Osteoblast (primary cell): ENCODE measurements at regions not wholly inside any gene's neighbourhood (a gene's known extent, or its start where the extent isn't known, plus 50 kb on each side); places are given as distances from the start of the nearest gene placed in this dataset.
A peak's percentile ranks its signal among the peaks of the same experiment; 100 is the strongest.

ENCODE experiments used
- DNase-seq: peaks from one replicate; pipeline ENCODE4 v3.0.0; 2011; ENCODE audit warnings: low spot score, mixed read lengths; ENCODE audit not compliant: insufficient read length; ENCODE audit errors: missing footprints
- H2AFZ ChIP-seq: 2 replicates; pipeline ENCODE4 v1.6.0; 2011; ENCODE audit warnings: mild to moderate bottlenecking, low read length
- H3K27ac ChIP-seq: 2 replicates; pipeline ENCODE4 v1.5.1; 2011; ENCODE audit warnings: mild to moderate bottlenecking, low read depth, low read length, moderate library complexity
- H3K27me3 ChIP-seq: 2 replicates; pipeline ENCODE4 v1.6.0; 2012; ENCODE audit warnings: mild to moderate bottlenecking, control low read depth, inconsistent platforms, low read length, moderate library complexity; ENCODE audit not compliant: insufficient read depth
- H3K36me3 ChIP-seq: 2 replicates; pipeline ENCODE4 v1.5.1; 2011; ENCODE audit warnings: mild to moderate bottlenecking, low read length, control low read depth, moderate library complexity; ENCODE audit not compliant: insufficient read depth
- H3K4me1 ChIP-seq: 2 replicates; pipeline ENCODE4 v1.5.1; 2011; ENCODE audit warnings: mild to moderate bottlenecking, low read length, control low read depth, moderate library complexity; ENCODE audit not compliant: insufficient read depth
- H3K4me2 ChIP-seq: 2 replicates; pipeline ENCODE4 v1.6.0; 2011; ENCODE audit warnings: mild to moderate bottlenecking, low read length; ENCODE audit not compliant: insufficient read depth
- H3K4me3 ChIP-seq: fragments of 200-600 bp; sonication (generic); 3 replicates; pipeline ENCODE4 v1.5.1; 2012; ENCODE audit warnings: mild to moderate bottlenecking, low read length, inconsistent platforms; ENCODE audit not compliant: insufficient read depth
- H3K79me2 ChIP-seq: 2 replicates; pipeline ENCODE4 v1.6.0; 2012; ENCODE audit warnings: mild to moderate bottlenecking, low read length, control low read depth, inconsistent platforms; ENCODE audit not compliant: insufficient read depth
- H3K9me3 ChIP-seq: 2 replicates; pipeline ENCODE4 v1.5.1; 2011; ENCODE audit warnings: low read depth, low read length, control low read depth
- H4K20me1 ChIP-seq: 2 replicates; pipeline ENCODE4 v1.6.0; 2012; ENCODE audit warnings: mild to moderate bottlenecking, low read length, control low read depth; ENCODE audit not compliant: insufficient read depth
- TF ChIP-seq, protein P1 (sequence below): IDR thresholded peaks from 2 replicates; pipeline ENCODE4 v1.5.1; 2011; ENCODE audit warnings: mild to moderate bottlenecking, low read depth, low read length, moderate library complexity; ENCODE audit errors: extremely low read depth

DNA sequence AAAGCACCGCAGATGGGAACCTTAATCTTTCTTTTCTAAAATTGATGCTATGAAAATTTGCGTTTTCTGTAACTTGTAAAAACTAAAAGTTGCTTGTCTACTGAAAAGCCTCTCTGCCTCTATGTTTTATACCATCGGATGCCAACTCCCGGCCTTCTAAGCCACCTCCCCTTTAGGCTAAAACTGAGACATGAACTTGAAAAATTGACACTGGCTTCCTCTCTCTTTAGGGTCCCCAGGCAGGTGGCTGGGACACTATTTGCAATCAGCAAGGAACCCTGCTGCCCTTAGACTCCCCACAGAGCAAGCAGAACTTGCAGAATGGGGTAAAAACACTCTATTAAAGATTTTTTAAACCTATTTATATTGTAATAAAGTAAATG lies 151.1 kb upstream of the CAMK1G start:
- DNase-seq: no peak
- no peaks in the 10 kb centered on the region for H4K20me1 ChIP-seq
- no peaks in the 10 kb centered on the region for H3K36me3 ChIP-seq
- H3K9me3 ChIP-seq: no peaks in the 10 kb centered on the region
- H3K4me2 ChIP-seq: no peak overlapping the region
- no peak overlapping the region for H2AFZ ChIP-seq
- TF ChIP-seq, protein P1, sequence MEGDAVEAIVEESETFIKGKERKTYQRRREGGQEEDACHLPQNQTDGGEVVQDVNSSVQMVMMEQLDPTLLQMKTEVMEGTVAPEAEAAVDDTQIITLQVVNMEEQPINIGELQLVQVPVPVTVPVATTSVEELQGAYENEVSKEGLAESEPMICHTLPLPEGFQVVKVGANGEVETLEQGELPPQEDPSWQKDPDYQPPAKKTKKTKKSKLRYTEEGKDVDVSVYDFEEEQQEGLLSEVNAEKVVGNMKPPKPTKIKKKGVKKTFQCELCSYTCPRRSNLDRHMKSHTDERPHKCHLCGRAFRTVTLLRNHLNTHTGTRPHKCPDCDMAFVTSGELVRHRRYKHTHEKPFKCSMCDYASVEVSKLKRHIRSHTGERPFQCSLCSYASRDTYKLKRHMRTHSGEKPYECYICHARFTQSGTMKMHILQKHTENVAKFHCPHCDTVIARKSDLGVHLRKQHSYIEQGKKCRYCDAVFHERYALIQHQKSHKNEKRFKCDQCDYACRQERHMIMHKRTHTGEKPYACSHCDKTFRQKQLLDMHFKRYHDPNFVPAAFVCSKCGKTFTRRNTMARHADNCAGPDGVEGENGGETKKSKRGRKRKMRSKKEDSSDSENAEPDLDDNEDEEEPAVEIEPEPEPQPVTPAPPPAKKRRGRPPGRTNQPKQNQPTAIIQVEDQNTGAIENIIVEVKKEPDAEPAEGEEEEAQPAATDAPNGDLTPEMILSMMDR: no peak
- H3K4me3 ChIP-seq: no peak overlapping the region
- no peaks in the 10 kb centered on the region for H3K27me3 ChIP-seq
- H3K4me1 ChIP-seq: peaks cover 27% of the 10 kb centered on the region
- H3K79me2 ChIP-seq: no peaks in the 10 kb centered on the region
- H3K27ac ChIP-seq: no peak overlapping the region

DNA sequence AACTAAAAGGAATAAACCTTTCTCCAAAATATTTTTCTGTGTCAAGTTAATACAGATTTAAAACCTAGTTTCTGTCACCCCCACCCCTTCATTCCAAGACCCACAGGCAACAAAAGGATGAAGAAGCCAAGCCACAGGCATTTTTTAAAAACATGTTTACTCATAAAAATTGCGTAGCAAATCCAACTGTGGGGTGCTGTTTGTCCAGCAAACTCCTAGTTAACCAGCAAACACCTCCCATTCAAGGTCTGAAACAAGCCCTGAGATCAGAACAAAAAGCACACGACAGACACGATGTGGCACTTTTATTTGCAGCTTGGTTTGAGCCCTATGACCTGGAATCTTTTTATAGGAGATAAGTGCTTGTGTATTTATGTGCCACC lies 149.9 kb upstream of the CAMK1G start:
- no peaks in the 10 kb centered on the region for H3K36me3 ChIP-seq
- no peak overlapping the region for H3K4me3 ChIP-seq
- H3K27me3 ChIP-seq: no peaks in the 10 kb centered on the region
- H2AFZ ChIP-seq: peak overlapping the region; percentile 38
- H3K9me3 ChIP-seq: no peaks in the 10 kb centered on the region
- no peak for DNase-seq
- no peak overlapping the region for H3K27ac ChIP-seq
- peaks cover 27% of the 10 kb centered on the region for H3K4me1 ChIP-seq
- TF ChIP-seq, protein P1: no peak
- peak overlapping the region; percentile 2 for H3K4me2 ChIP-seq
- H3K79me2 ChIP-seq: no peaks in the 10 kb centered on the region
- no peaks in the 10 kb centered on the region for H4K20me1 ChIP-seq

DNA sequence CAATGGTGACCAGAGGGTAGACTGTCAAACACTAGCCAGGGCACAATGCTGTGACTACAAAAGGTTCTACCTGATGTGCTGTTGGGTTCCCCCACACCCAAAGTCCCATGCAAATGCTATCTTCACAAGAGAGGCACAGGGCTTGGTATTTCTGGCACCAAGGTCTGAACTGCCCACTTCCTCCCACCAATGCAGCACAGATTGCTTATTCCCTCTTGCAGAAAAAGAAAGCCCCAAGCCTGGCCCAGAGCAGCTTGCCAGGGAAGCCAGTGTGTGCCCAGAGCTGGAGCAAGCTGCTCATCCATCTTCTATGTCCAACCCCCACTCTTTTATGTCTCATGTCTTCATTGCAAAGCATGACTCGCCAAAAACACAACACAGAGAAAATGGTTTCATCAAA lies 149.4 kb upstream of the CAMK1G start:
- no peaks in the 10 kb centered on the region for H3K79me2 ChIP-seq
- TF ChIP-seq, protein P1: no peak
- no peak overlapping the region for H2AFZ ChIP-seq
- DNase-seq: no peak
- H3K4me2 ChIP-seq: peak overlapping the region; percentile 2
- no peaks in the 10 kb centered on the region for H4K20me1 ChIP-seq
- no peak overlapping the region for H3K4me3 ChIP-seq
- H3K36me3 ChIP-seq: no peaks in the 10 kb centered on the region
- no peaks in the 10 kb centered on the region for H3K9me3 ChIP-seq
- H3K27ac ChIP-seq: no peak overlapping the region
- peaks cover 27% of the 10 kb centered on the region for H3K4me1 ChIP-seq
- no peaks in the 10 kb centered on the region for H3K27me3 ChIP-seq

DNA sequence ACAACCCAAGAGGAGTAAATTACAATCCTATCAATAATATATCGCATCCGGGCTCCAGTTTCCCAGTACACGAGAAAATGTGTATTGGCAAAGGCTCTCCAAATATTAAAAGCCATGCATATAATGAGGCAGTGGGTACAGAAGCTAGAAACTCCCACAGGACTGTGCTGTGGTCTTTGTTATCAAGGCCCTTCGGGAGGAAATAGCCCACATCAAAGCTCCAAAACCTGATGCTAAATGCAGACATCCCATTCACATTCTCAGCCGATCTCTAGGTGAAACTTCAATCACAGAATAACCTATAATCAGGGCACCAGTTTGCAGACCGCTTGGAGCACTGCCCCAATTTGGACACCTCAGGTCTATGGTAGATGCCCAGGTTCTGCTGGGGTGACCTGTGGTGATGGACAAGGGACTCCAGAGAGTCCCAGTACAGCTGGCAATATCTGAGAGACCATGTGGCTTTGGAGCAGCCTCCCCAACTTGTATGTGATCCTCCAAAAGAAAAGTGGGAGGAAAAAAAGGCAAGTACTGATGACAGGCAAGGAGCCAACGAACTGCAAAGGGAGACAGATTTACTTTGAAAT lies 148.8 kb upstream of the CAMK1G start:
- Histone ChIP-seq H3K27me3 (no peaks in the 10 kb centered on the region), H2AFZ (no peak overlapping the region), H3K79me2 (no peaks in the 10 kb centered on the region), H4K20me1 (no peaks in the 10 kb centered on the region), H3K4me2 (no peak overlapping the region), H3K4me3 (no peak overlapping the region), H3K36me3 (no peaks in the 10 kb centered on the region), H3K9me3 (no peaks in the 10 kb centered on the region), H3K4me1 (peaks cover 27% of the 10 kb centered on the region), H3K27ac (no peak overlapping the region)
- no peak for DNase-seq
- TF ChIP-seq, protein P1: no peak
